Fibroblast of lung (primary cell): ENCODE measurements at regions not wholly inside any gene's neighbourhood (a gene's known extent, or its start where the extent isn't known, plus 50 kb on each side); places are given as distances from the start of the nearest gene placed in this dataset.

Experiments
- DNase-seq, 2 donors: peaks; one replicate each; pipeline versions ENCODE4 v3.0.0 to v3.0.0-alpha.2; 2010; ENCODE audit warnings: low read depth in 2 of 2
- H2AFZ ChIP-seq: 2 replicates; pipeline ENCODE4 v1.5.1; 2012; ENCODE audit warnings: low read length, control low read depth, inconsistent platforms
- H3K27ac ChIP-seq: 2 replicates; pipeline ENCODE4 v1.5.1; 2011; ENCODE audit warnings: low read length, control low read depth; ENCODE audit not compliant: insufficient read depth
- H3K27me3 ChIP-seq: 2 replicates; pipeline ENCODE4 v1.5.1; 2011; ENCODE audit warnings: mild to moderate bottlenecking, low read length; ENCODE audit not compliant: control insufficient read depth, insufficient read depth
- H3K36me3 ChIP-seq: 2 replicates; pipeline ENCODE4 v1.5.1; 2011; ENCODE audit warnings: low read length; ENCODE audit not compliant: control insufficient read depth, insufficient read depth
- H3K4me1 ChIP-seq: 2 replicates; pipeline ENCODE4 v1.5.1; 2011; ENCODE audit warnings: low read length; ENCODE audit not compliant: control insufficient read depth, insufficient read depth; ENCODE audit errors: extremely low read depth
- H3K4me2 ChIP-seq: 2 replicates; pipeline ENCODE4 v1.5.1; 2011; ENCODE audit warnings: low read length, control low read depth; ENCODE audit not compliant: insufficient read depth; ENCODE audit errors: extremely low read depth
- H3K4me3 ChIP-seq, 4 experiments: fragments of 200-600 bp in 1 of 4; sonication (generic) in 1 of 4; replicated peaks in 1 of 4; 2 replicates each; pipeline ENCODE4 v1.5.1; 2011 to 2016; ENCODE audit warnings: low read length in 4 of 4, low read depth in 3 of 4, mild to moderate bottlenecking in 3 of 4, control low read depth in 2 of 4, inconsistent platforms in 1 of 4, mixed read lengths in 1 of 4; ENCODE audit not compliant: insufficient read depth in 1 of 4; ENCODE audit errors: control extremely low read depth in 1 of 4
- H3K79me2 ChIP-seq: 2 replicates; pipeline ENCODE4 v1.5.1; 2012; ENCODE audit warnings: mild to moderate bottlenecking, low read length, inconsistent platforms; ENCODE audit not compliant: control insufficient read depth, insufficient read depth
- H3K9ac ChIP-seq: 2 replicates; pipeline ENCODE4 v1.5.1; 2011; ENCODE audit warnings: mild to moderate bottlenecking, low read length, control low read depth; ENCODE audit not compliant: insufficient read depth
- H3K9me3 ChIP-seq: 2 replicates; pipeline ENCODE4 v1.5.1; 2012; ENCODE audit warnings: low read depth, low read length; ENCODE audit not compliant: control insufficient read depth, insufficient read depth
- H4K20me1 ChIP-seq: 2 replicates; pipeline ENCODE4 v1.5.1; 2011; ENCODE audit warnings: low read length; ENCODE audit not compliant: control insufficient read depth, insufficient read depth; ENCODE audit errors: extremely low read depth
- EZH2 ChIP-seq: IDR thresholded peaks from 2 replicates; pipeline ENCODE4 v1.5.1; 2012; ENCODE audit warnings: low read length, control low read depth, mild to moderate bottlenecking; ENCODE audit errors: missing control alignments
- TF ChIP-seq, protein P1 (sequence below), 2 donors: IDR thresholded peaks in 1 of 2; conservative IDR thresholded peaks in 1 of 2; 1 replicate in 1 of 2; 2 replicates in 1 of 2; pipeline ENCODE4 v1.5.1; 2011 to 2012; ENCODE audit warnings: low read length in 2 of 2, control low read depth in 1 of 2, inconsistent platforms in 1 of 2, low read depth in 1 of 2, mild to moderate bottlenecking in 1 of 2

DNA sequence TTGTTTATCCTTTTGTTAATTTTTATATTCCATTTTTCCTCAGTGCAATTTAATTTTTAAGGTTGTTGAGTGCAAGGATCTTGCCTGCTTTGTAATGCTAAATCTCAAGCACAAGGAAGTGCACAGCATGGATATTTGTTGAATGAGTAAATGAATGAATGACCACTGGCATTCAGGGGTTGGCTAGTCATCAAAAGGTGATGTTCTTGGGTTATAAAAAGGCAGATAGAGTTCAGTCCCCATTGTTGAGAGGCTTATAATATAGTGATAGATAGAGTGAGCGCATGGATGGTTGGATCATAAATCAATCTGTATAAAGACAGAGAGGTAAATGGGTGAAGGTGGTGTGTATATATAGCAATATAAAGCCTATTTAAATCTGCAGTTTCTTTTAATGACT, 193.2 kb upstream of the KLF6 start:
- peak; percentile 43 to 79 for DNase-seq
- no peak overlapping the region for H2AFZ ChIP-seq
- no peaks in the 10 kb centered on the region for H3K9me3 ChIP-seq
- H4K20me1 ChIP-seq = no peaks in the 10 kb centered on the region
- no peaks in the 10 kb centered on the region for H3K27me3 ChIP-seq
- TF ChIP-seq EZH2 = no peak
- TF ChIP-seq, protein P1, sequence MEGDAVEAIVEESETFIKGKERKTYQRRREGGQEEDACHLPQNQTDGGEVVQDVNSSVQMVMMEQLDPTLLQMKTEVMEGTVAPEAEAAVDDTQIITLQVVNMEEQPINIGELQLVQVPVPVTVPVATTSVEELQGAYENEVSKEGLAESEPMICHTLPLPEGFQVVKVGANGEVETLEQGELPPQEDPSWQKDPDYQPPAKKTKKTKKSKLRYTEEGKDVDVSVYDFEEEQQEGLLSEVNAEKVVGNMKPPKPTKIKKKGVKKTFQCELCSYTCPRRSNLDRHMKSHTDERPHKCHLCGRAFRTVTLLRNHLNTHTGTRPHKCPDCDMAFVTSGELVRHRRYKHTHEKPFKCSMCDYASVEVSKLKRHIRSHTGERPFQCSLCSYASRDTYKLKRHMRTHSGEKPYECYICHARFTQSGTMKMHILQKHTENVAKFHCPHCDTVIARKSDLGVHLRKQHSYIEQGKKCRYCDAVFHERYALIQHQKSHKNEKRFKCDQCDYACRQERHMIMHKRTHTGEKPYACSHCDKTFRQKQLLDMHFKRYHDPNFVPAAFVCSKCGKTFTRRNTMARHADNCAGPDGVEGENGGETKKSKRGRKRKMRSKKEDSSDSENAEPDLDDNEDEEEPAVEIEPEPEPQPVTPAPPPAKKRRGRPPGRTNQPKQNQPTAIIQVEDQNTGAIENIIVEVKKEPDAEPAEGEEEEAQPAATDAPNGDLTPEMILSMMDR (conservative IDR thresholded peaks at IDR 0.05 in 1 of 2, IDR thresholded peaks at IDR 0.05 in 1 of 2; ENCODE audit: low read depth in 1 of 2, low read length in 2 of 2) = no peak
- no peak overlapping the region for H3K4me3 ChIP-seq
- no peaks in the 10 kb centered on the region for H3K4me1 ChIP-seq
- no peak overlapping the region for H3K4me2 ChIP-seq
- H3K27ac ChIP-seq = no peak overlapping the region
- no peaks in the 10 kb centered on the region for H3K36me3 ChIP-seq
- no peaks in the 10 kb centered on the region for H3K79me2 ChIP-seq
- H3K9ac ChIP-seq = no peak overlapping the region

DNA sequence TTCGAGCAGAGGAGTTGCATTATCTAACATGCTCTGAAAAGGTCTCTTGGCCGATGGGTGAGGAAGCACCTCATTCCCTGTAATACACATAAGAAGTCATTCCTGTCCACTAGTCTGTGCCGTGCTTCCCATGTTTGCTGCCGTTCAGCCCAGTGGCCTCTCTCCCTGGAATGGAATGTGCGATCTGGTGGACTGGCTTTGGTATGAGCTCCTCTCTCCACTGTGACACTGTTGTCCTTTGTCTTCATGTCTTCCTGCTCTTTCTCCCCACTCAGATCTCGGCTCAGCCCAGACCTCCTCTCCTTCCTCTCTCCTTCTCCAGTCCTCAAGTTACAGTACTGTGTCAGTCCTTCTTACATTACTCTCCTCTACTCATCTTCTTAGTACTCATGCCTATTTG, 192.8 kb upstream of the KLF6 start:
- Histone ChIP-seq H3K36me3 (no peaks in the 10 kb centered on the region), H3K9me3 (no peaks in the 10 kb centered on the region), H3K4me3 (no peak overlapping the region), H3K9ac (no peak overlapping the region), H4K20me1 (no peaks in the 10 kb centered on the region), H3K4me1 (no peaks in the 10 kb centered on the region), H3K79me2 (no peaks in the 10 kb centered on the region), H3K27me3 (no peaks in the 10 kb centered on the region), H2AFZ (no peak overlapping the region), H3K4me2 (no peak overlapping the region), H3K27ac (no peak overlapping the region)
- TF ChIP-seq EZH2 = no peak
- TF ChIP-seq, protein P1 (conservative IDR thresholded peaks at IDR 0.05 in 1 of 2, IDR thresholded peaks at IDR 0.05 in 1 of 2; ENCODE audit: low read depth in 1 of 2, low read length in 2 of 2) = no peak
- DNase-seq = no peak

DNA sequence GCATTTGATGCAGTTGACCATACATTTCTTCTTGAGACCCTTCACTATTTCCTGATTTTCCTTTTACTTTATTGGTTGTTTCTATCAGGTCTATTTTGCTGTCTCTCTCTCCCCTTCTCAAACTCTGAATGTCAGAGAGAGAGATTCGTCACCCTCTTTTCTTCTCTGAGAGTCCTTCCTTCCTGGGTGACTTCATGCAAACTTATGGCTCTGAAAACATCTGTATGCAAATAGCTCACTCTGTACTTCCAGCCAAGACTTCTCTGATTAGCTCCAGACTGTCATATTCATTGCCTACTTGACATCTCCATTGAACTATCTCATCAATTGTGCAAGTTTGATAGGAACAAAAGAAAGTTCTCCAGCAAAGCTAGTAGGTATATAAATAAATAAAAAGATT, 191.7 kb upstream of the KLF6 start:
- TF ChIP-seq, protein P1 (conservative IDR thresholded peaks at IDR 0.05 in 1 of 2, IDR thresholded peaks at IDR 0.05 in 1 of 2; ENCODE audit: low read depth in 1 of 2, low read length in 2 of 2) = no peak
- no peak for TF ChIP-seq EZH2
- no peak for DNase-seq
- no peak overlapping the region for H3K27ac ChIP-seq
- H3K9ac ChIP-seq = no peak overlapping the region
- no peaks in the 10 kb centered on the region for H3K4me1 ChIP-seq
- no peak overlapping the region for H2AFZ ChIP-seq
- H3K4me2 ChIP-seq = no peak overlapping the region
- no peak overlapping the region for H3K4me3 ChIP-seq
- no peaks in the 10 kb centered on the region for H3K79me2 ChIP-seq
- H3K36me3 ChIP-seq = no peaks in the 10 kb centered on the region
- H3K27me3 ChIP-seq = no peaks in the 10 kb centered on the region
- H4K20me1 ChIP-seq = no peaks in the 10 kb centered on the region
- H3K9me3 ChIP-seq = no peaks in the 10 kb centered on the region
